ENCODE measurements at regions not wholly inside any gene's neighbourhood (a gene's known extent, or its start where the extent isn't known, plus 50 kb on each side); places are given as distances from the start of the nearest gene placed in this dataset.

- no peak for DNase-seq (ENCODE audit: low spot score)
- TF ChIP-seq CTCF (IDR thresholded peaks at IDR 0.05; ENCODE audit: extremely low read depth, missing control alignments), result no peak
Measured at GRCh38 chr3:197435426-197435825, 120.3 kb downstream of the BDH1 start.

- no peak for TF ChIP-seq CTCF (IDR thresholded peaks at IDR 0.05; ENCODE audit: extremely low read depth, missing control alignments)
- DNase-seq (ENCODE audit: low spot score), result no peak
Measured at GRCh38 chr3:197434830-197435229, 120.9 kb downstream of the BDH1 start.

GRCh38 chr3:197432384-197433127 lies 123.2 kb downstream of the BDH1 start:
- DNase-seq (ENCODE audit: low spot score), result no peak
- TF ChIP-seq CTCF (IDR thresholded peaks at IDR 0.05; ENCODE audit: extremely low read depth, missing control alignments), result no peak

- no peak for DNase-seq (ENCODE audit: low spot score)
- no peak for TF ChIP-seq CTCF (IDR thresholded peaks at IDR 0.05; ENCODE audit: extremely low read depth, missing control alignments)
Measured at GRCh38 chr3:197431346-197431910, 124.3 kb downstream of the BDH1 start.

- no peak for DNase-seq (ENCODE audit: low spot score)
- TF ChIP-seq CTCF (IDR thresholded peaks at IDR 0.05; ENCODE audit: extremely low read depth, missing control alignments), result no peak
Measured at GRCh38 chr3:197430934-197431333, 124.8 kb downstream of the BDH1 start.

- no peak for DNase-seq (ENCODE audit: low spot score)
- TF ChIP-seq CTCF (IDR thresholded peaks at IDR 0.05; ENCODE audit: extremely low read depth, missing control alignments), result no peak
Measured at GRCh38 chr3:197430502-197430901, 125.3 kb downstream of the BDH1 start.

GRCh38 chr3:197428952-197429351 lies 126.8 kb downstream of the BDH1 start:
- DNase-seq (ENCODE audit: low spot score), result no peak
- no peak for TF ChIP-seq CTCF (IDR thresholded peaks at IDR 0.05; ENCODE audit: extremely low read depth, missing control alignments)

Measured in GM20000 (cell line).